ENCODE measurements at regions not wholly inside any gene's neighbourhood (a gene's known extent, or its start where the extent isn't known, plus 50 kb on each side); places are given as distances from the start of the nearest gene placed in this dataset.

DNA sequence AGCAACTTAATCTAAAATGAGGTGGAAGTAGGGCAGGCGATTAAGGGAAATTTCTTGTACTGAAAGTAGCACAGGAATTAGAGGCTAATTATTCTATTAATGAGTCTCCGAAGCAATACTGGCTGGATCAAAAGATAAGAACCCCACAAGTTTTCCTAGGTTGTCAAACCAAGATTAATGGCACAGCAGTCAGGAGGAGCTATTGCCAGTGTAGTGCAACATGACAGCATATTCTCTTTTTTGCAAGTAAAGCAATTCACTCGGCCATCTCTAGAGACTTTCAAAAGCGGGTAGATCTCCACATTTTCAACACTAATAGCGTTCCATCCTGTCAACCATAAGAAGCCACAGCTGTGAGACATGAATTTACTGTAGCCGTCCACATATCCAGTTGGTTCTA, 81.2 kb downstream of the CYB561 start:
- intact Hi-C loops (cut with DNase I; ENCODE audit: low total_unique reads) = no loop called here
- Histone ChIP-seq H3K4me1 (no peaks in the 10 kb centered on the region), H3K4me3 (no peak overlapping the region), H3K27me3 (no peaks in the 10 kb centered on the region), H3K9me3 (no peaks in the 10 kb centered on the region), H3K36me3 (no peaks in the 10 kb centered on the region), H3K27ac (no peak overlapping the region)
- TF ChIP-seq POLR2A (IDR thresholded peaks at IDR 0.05) = no peak
- TF ChIP-seq, protein P1, sequence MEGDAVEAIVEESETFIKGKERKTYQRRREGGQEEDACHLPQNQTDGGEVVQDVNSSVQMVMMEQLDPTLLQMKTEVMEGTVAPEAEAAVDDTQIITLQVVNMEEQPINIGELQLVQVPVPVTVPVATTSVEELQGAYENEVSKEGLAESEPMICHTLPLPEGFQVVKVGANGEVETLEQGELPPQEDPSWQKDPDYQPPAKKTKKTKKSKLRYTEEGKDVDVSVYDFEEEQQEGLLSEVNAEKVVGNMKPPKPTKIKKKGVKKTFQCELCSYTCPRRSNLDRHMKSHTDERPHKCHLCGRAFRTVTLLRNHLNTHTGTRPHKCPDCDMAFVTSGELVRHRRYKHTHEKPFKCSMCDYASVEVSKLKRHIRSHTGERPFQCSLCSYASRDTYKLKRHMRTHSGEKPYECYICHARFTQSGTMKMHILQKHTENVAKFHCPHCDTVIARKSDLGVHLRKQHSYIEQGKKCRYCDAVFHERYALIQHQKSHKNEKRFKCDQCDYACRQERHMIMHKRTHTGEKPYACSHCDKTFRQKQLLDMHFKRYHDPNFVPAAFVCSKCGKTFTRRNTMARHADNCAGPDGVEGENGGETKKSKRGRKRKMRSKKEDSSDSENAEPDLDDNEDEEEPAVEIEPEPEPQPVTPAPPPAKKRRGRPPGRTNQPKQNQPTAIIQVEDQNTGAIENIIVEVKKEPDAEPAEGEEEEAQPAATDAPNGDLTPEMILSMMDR (IDR thresholded peaks at IDR 0.05) = no peak
- no peak for DNase-seq

DNA sequence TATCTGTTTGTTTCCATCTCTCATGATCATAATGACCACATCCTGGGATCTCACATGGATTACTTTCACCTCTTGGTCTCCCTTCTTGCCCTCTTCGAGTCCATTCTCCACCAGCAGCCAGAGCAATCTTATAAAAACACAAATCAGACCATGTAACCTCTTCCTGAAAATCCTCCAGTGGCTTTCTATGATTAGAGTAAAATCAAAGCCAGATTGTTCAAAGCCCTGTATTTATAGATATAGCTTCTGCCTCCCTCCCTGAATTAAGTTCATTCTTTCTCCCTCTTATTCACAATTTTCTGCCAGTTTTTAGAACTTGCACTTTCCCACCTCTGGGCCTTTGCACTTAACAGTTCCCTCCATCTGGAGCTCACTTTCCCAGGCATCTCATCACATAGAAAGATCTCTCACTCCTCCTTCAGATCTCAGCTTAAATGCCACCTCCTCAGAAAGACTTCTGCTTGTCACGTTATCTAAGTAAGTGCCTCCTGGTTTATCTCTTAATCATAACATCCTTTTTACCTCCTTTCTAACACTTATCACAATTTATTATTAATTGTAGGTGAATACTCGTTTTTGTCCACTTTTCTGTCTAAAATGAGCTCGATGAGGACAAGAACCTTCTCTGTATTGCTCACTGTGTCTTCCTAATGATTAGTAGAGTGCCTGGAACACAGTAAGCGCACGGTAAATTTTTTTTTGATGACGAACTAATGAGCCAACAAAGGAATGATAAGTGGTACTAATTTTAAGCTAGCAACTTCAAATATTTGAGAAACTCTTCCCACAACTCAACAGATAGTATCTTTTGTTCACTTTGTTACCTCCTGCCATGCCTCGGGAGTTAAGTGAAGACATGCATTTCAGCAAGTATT, 80.5 kb downstream of the CYB561 start:
- no peak for DNase-seq
- H3K4me1 ChIP-seq = no peaks in the 10 kb centered on the region
- H3K4me3 ChIP-seq = no peak overlapping the region
- intact Hi-C loops (cut with DNase I; ENCODE audit: low total_unique reads) = no loop called here
- no peak overlapping the region for H3K27ac ChIP-seq
- H3K27me3 ChIP-seq = no peaks in the 10 kb centered on the region
- no peak for TF ChIP-seq POLR2A (IDR thresholded peaks at IDR 0.05)
- TF ChIP-seq, protein P1 (IDR thresholded peaks at IDR 0.05) = no peak
- no peaks in the 10 kb centered on the region for H3K36me3 ChIP-seq
- H3K9me3 ChIP-seq = no peaks in the 10 kb centered on the region

DNA sequence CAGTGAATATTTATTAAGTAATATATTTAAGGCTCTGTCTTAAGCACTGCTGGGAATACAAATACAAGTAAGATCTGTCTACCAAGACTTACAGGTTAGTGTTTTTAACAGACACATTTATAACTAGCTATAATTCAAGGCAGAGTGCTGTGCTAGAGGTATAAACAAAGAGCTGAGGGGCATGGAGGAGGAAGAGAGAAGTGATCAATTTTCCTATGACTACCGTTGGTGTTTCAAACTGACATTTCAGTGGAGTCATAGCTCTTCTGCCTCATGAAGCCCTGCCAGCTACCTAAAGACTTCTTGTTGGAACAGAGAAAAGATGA, 79.9 kb downstream of the CYB561 start:
- Histone ChIP-seq H3K4me3 (no peak overlapping the region), H3K4me1 (no peaks in the 10 kb centered on the region), H3K27ac (no peak overlapping the region), H3K27me3 (no peaks in the 10 kb centered on the region), H3K9me3 (no peaks in the 10 kb centered on the region), H3K36me3 (no peaks in the 10 kb centered on the region)
- intact Hi-C loops (cut with DNase I; ENCODE audit: low total_unique reads) = no loop called here
- TF ChIP-seq POLR2A (IDR thresholded peaks at IDR 0.05) = no peak
- TF ChIP-seq, protein P1 (IDR thresholded peaks at IDR 0.05) = no peak
- DNase-seq = no peak

DNA sequence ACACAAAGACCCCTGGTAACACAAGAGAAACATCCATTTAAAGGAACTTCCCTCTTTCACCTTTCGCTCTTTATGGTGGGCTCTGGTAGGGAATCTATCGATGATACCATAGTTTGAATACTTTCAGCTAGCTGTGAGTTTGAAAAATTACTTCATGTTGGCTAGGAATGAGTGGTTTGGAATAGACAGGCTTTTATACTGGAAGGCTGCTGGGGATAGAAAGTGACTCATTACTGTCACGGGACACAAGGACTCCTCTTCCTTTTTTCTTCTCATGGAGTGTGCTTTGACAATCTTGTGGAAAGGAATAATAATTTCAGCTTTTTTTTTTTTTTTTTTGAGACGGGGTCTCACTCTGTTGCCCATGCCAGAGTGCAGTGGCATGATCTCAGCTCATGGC, 76.9 kb downstream of the CYB561 start:
- Histone ChIP-seq H3K4me1 (no peaks in the 10 kb centered on the region), H3K36me3 (no peaks in the 10 kb centered on the region), H3K4me3 (no peak overlapping the region), H3K27ac (no peak overlapping the region), H3K9me3 (no peaks in the 10 kb centered on the region), H3K27me3 (no peaks in the 10 kb centered on the region)
- no peak for TF ChIP-seq POLR2A (IDR thresholded peaks at IDR 0.05)
- TF ChIP-seq, protein P1 (IDR thresholded peaks at IDR 0.05) = no peak
- DNase-seq = no peak
- intact Hi-C loops (cut with DNase I; ENCODE audit: low total_unique reads) = no loop called here

DNA sequence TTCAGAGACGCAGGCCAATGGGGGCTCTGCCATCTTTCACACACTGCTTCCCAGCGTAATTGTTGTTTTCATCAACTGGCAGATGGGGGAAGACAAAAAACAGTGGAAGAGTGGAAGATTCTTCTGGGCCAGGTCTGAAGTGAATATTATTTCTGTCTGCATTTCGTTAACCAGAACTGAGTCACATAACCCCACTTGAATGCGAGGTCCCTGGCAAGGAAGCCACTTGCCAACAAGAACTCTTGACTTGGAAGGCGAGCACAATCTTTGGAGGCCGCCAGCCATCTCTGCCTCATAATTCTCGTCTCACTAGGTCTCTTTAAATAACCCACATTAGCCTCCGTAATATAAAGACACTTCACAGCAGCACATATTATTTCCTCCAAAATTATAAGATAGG, 75.4 kb downstream of the CYB561 start:
- intact Hi-C loops (cut with DNase I; ENCODE audit: low total_unique reads) = no loop called here
- no peak for DNase-seq
- no peak for TF ChIP-seq POLR2A (IDR thresholded peaks at IDR 0.05)
- TF ChIP-seq, protein P1 (IDR thresholded peaks at IDR 0.05) = no peak

More for the DNA sequence above, 75.4 kb downstream of the CYB561 start:
- Histone ChIP-seq H3K4me1 (no peaks in the 10 kb centered on the region), H3K9me3 (no peaks in the 10 kb centered on the region), H3K27ac (no peak overlapping the region), H3K27me3 (no peaks in the 10 kb centered on the region), H3K4me3 (no peak overlapping the region), H3K36me3 (no peaks in the 10 kb centered on the region)

Measured in uterus (tissue), 3 donors.